Astrocyte (in vitro differentiated cells and primary cell): ENCODE measurements at regions not wholly inside any gene's neighbourhood (a gene's known extent, or its start where the extent isn't known, plus 50 kb on each side); places are given as distances from the start of the nearest gene placed in this dataset.

Source experiments
- EZH2 ChIP-seq: IDR thresholded peaks from 2 replicates; pipeline ENCODE4 v1.6.1; 2012; ENCODE audit warnings: mild to moderate bottlenecking, low read length, inconsistent platforms; ENCODE audit not compliant: insufficient read depth
- TF ChIP-seq, protein P1 (sequence below): IDR thresholded peaks from 2 replicates; pipeline ENCODE4 v1.5.1; 2011; ENCODE audit warnings: low read depth, mild to moderate bottlenecking, inconsistent platforms, low read length, moderate library complexity; ENCODE audit not compliant: insufficient read depth

DNA sequence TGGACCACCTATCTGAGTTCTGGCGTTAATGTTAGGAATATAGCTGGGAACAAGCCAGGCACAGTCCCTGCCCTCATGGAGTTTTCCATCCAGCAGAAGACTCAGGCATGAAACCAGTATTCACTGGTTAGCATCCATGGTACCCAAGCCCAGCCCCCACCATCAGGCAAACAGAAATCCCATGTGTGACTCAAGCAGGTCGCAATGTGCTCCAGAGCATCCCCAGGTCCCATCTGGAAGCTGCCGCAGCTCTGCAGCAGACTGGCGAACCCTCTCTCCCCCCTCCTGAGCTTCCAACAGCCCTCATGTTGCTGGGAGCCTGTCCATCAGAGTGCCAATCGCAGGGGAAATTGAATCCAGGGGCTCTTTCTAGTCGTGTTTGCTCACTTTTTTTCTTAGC, 174.2 kb downstream of the RRAGC start:
- TF ChIP-seq, protein P1, sequence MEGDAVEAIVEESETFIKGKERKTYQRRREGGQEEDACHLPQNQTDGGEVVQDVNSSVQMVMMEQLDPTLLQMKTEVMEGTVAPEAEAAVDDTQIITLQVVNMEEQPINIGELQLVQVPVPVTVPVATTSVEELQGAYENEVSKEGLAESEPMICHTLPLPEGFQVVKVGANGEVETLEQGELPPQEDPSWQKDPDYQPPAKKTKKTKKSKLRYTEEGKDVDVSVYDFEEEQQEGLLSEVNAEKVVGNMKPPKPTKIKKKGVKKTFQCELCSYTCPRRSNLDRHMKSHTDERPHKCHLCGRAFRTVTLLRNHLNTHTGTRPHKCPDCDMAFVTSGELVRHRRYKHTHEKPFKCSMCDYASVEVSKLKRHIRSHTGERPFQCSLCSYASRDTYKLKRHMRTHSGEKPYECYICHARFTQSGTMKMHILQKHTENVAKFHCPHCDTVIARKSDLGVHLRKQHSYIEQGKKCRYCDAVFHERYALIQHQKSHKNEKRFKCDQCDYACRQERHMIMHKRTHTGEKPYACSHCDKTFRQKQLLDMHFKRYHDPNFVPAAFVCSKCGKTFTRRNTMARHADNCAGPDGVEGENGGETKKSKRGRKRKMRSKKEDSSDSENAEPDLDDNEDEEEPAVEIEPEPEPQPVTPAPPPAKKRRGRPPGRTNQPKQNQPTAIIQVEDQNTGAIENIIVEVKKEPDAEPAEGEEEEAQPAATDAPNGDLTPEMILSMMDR, result no peak
- no peak for TF ChIP-seq EZH2
